Common myeloid progenitor, CD34-positive (primary cell): ENCODE measurements at regions not wholly inside any gene's neighbourhood (a gene's known extent, or its start where the extent isn't known, plus 50 kb on each side); places are given as distances from the start of the nearest gene placed in this dataset.

ENCODE experiments used
- CTCF ChIA-PET: fragments of 350-600 bp; sonication (Branson Sonifier 250); formaldehyde crosslinking; loops from one replicate; lab custom pipeline; 2021; ENCODE audit warnings: antibody characterized with exemption; lab: Charles Lee
- POLR2A ChIA-PET: fragments of 350-600 bp; sonication (Branson Sonifier 250); formaldehyde crosslinking; loops from one replicate; lab custom pipeline; 2021; ENCODE audit warnings: antibody characterized with exemption; lab: Charles Lee
- DNase-seq, 3 donors: peaks; one replicate each; pipeline versions ENCODE4 v3.0.0 to v3.0.0-alpha.2; 2013
- H3K27ac ChIP-seq, 2 experiments: 1 replicate in 1 of 2; 2 replicates in 1 of 2; pipeline ENCODE4 v1.7.0; 2013; ENCODE audit warnings: inconsistent platforms in 2 of 2, low read length in 2 of 2, mild to moderate bottlenecking in 2 of 2, low read depth in 1 of 2, moderate library complexity in 1 of 2; ENCODE audit not compliant: severe bottlenecking in 2 of 2, insufficient read depth in 1 of 2, poor library complexity in 1 of 2
- H3K27me3 ChIP-seq, 5 experiments: replicated peaks in 2 of 5; 1 replicate in 3 of 5; 2 replicates in 2 of 5; pipeline versions ENCODE4 v1.6.1 to v1.7.0; 2013; ENCODE audit warnings: low read length in 4 of 5, mild to moderate bottlenecking in 2 of 5, moderate library complexity in 2 of 5, inconsistent platforms in 1 of 5; ENCODE audit not compliant: insufficient read depth in 5 of 5, control insufficient read depth in 4 of 5
- H3K36me3 ChIP-seq, 4 experiments: 1 replicate in 2 of 4; 2 replicates in 2 of 4; pipeline versions ENCODE4 v1.6.1 to v1.7.0; 2013; ENCODE audit warnings: low read length in 3 of 4, control low read depth in 1 of 4, mild to moderate bottlenecking in 1 of 4; ENCODE audit not compliant: control insufficient read depth in 4 of 4, insufficient read depth in 4 of 4
- H3K4me1 ChIP-seq, 4 experiments: 1 replicate in 3 of 4; 2 replicates in 1 of 4; pipeline versions ENCODE4 v1.6.1 to v1.7.1; 2013; ENCODE audit warnings: low read length in 3 of 4, mild to moderate bottlenecking in 3 of 4, control low read depth in 1 of 4, inconsistent platforms in 1 of 4, moderate library complexity in 1 of 4; ENCODE audit not compliant: control insufficient read depth in 4 of 4, insufficient read depth in 4 of 4; ENCODE audit errors: control extremely low read depth in 1 of 4
- H3K4me3 ChIP-seq, 7 experiments: 1 replicate in 4 of 7; 2 replicates in 3 of 7; pipeline versions ENCODE4 v1.5.1 to v1.7.0; 2013; ENCODE audit warnings: mild to moderate bottlenecking in 7 of 7, low read length in 6 of 7, moderate library complexity in 6 of 7, inconsistent platforms in 2 of 7, low read depth in 2 of 7, control low read depth in 1 of 7; ENCODE audit not compliant: insufficient read depth in 4 of 7, control insufficient read depth in 1 of 7; ENCODE audit errors: extremely low read depth in 1 of 7
- H3K9me3 ChIP-seq, 5 experiments: 1 replicate in 4 of 5; 2 replicates in 1 of 5; pipeline versions ENCODE4 v1.6.1 to v1.7.1; 2013; ENCODE audit warnings: low read length in 4 of 5, mild to moderate bottlenecking in 2 of 5, inconsistent platforms in 1 of 5, low read depth in 1 of 5, moderate library complexity in 1 of 5; ENCODE audit not compliant: control insufficient read depth in 4 of 5, insufficient read depth in 2 of 5; ENCODE audit errors: control extremely low read depth in 1 of 5
- WGBS: methylation state at CpG from one replicate; pipeline ENCODE4 v1.1.5; 2013; ENCODE audit not compliant: insufficient coverage; 5-methylcytosine and 5-hydroxymethylcytosine counted together

DNA sequence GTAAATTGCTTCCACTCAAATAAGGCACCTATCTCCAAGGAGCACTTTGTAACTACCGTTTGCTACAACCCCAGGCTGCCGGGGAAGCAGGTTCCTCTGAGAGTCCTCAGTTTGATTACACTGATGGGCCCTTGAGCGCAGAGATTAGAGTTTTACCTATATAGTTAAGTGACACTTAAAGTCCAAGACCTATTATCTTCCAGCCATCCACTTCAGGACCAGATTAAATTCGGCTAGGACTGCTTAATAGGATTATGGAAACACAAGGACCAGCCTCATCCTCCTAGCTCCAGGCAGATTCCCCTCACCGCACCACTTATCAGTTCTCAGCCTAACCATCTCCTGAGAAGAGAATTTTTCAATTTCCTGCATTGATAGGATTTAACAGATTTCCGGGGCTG is 64.7 kb upstream of the TIAM2 start:
- Histone ChIP-seq H3K9me3 (no peaks in the 10 kb centered on the region), H3K4me1 (peaks cover 0 to 14% (median 8%) of the 10 kb centered on the region in 4 experiments), H3K36me3 (no peaks in the 10 kb centered on the region), H3K27ac (no peak overlapping the region), H3K4me3 (no peak overlapping the region), H3K27me3 (no peaks in the 10 kb centered on the region)
- CTCF ChIA-PET: interaction anchor here (1.4 to 7.3 kb wide), 5 partner anchors 21 to 318 kb away, joined by 3 to 77 read pairs (median 9); no protein-coding TSS in a partner anchor
- DNase-seq: no peak
- 94% methylated on average over 6 of the region's 6 CpGs for WGBS
- POLR2A ChIA-PET: no interaction called here

DNA sequence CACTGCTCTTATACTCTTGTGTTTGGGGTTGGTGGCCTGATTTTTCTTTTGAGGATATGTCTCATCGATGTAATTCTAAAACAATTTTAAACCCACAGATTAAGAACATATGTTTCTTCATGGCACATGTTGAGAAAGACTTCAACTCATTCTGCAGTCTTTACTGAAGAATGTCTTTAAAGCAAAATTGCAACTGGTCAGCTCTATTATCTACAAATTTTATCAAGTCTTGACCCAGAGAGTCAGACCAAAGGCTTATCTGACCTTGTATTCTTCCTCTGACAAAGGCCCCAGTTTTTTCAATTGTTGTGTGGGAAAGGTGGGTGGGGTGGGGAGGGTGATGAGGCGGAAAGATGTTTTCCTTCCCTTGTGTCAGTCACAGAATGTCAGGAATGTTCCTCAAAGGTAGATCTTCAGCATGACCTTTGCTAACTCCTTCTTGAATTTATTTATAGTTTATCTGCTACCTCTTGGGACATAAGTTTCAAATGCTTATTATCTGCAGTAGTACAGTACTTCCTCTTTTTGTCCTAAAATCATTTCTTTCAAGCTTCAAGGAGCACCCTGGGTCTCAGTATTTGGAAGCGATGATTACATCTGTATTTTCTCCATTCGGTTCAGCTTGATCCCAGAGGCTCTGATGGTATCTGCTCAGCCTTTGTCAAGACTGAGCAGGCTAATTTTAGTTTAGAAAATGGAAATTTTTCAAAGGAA is 63.2 kb upstream of the TIAM2 start:
- H3K36me3 ChIP-seq: no peaks in the 10 kb centered on the region
- no peaks in the 10 kb centered on the region for H3K9me3 ChIP-seq
- no peak overlapping the region for H3K4me3 ChIP-seq
- POLR2A ChIA-PET: no interaction called here
- no peaks in the 10 kb centered on the region for H3K27me3 ChIP-seq
- H3K27ac ChIP-seq: no peak overlapping the region
- WGBS: 33% methylated on average over 2 of the region's 4 CpGs
- CTCF ChIA-PET: interaction anchor here (0.9 to 5.8 kb wide), 6 partner anchors 11 to 316 kb away, joined by 3 to 63 read pairs (median 4); no protein-coding TSS in a partner anchor
- DNase-seq: peak in 2 of 3 donors; percentile 44 to 52
- H3K4me1 ChIP-seq: peaks cover 0 to 14% (median 8%) of the 10 kb centered on the region in 4 experiments

DNA sequence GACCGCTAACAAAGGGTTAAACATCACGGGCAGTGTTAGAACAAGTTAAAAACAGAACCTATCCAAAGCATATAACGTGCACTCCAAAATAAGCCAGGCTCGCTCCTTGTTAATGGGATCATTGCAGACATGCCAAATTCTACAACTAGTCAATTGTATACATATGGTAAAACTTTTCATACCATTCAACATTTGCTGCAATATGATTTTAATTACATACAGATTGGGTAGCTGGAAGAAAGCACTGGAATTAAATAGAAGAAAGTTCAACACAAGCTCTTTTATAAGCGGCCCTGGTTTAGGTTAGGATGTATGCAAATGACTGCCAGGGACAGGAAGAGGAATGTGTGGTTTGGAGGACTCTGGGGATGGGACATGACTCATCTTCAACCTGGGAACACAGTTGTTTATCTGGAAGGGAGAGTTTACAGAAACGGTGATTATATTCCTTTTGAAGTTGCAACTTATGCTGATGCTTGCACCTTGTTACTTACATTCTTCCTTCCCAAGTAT is 62.5 kb upstream of the TIAM2 start:
- no peak overlapping the region for H3K4me3 ChIP-seq
- 90% methylated on average over 2 of the region's 6 CpGs for WGBS
- ChIA-PET POLR2A (no interaction called here), CTCF (interaction anchor here (5.8 kb wide), 1 partner anchor 239 kb away, joined by 63 read pairs; no protein-coding TSS in a partner anchor)
- H3K36me3 ChIP-seq: no peaks in the 10 kb centered on the region
- no peaks in the 10 kb centered on the region for H3K9me3 ChIP-seq
- H3K4me1 ChIP-seq: peaks cover 0 to 14% (median 8%) of the 10 kb centered on the region in 4 experiments
- no peaks in the 10 kb centered on the region for H3K27me3 ChIP-seq
- no peak for DNase-seq
- H3K27ac ChIP-seq: no peak overlapping the region

DNA sequence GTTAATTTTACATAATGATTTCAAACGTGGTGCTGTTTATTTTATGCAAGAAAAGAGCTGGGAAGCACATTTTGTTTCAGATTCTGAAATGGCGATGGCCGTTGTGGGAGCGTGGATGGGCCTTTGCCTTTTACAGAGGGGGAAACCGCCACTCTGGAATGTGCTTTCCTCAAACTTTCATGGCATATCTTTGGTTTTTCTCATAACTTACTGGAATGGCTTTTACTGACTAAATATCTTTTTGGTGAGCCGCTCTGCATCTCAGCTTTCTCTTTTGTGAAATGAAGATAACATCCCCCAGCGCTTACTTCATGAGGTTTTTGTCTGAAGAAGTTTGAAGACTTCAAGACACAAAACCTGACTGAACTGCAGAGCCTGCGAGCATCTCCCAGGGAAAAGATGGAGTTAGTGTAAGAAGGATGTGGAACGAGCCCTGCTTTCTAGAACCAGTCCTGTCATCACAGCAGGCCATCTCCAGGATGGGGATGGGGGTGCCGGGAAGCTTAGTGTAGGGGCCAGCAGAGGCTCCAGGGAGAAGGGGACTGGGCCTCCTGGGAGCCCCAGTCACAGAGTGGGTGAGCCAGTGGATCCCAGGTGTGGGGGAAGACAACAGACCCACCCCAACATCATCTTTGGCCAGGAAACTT is 61.8 kb upstream of the TIAM2 start:
- no peak for DNase-seq
- CTCF ChIA-PET: interaction anchor here (1.1 to 5.8 kb wide), 2 partner anchors 239 to 241 kb away, joined by 4 to 63 read pairs; no protein-coding TSS in a partner anchor

DNA sequence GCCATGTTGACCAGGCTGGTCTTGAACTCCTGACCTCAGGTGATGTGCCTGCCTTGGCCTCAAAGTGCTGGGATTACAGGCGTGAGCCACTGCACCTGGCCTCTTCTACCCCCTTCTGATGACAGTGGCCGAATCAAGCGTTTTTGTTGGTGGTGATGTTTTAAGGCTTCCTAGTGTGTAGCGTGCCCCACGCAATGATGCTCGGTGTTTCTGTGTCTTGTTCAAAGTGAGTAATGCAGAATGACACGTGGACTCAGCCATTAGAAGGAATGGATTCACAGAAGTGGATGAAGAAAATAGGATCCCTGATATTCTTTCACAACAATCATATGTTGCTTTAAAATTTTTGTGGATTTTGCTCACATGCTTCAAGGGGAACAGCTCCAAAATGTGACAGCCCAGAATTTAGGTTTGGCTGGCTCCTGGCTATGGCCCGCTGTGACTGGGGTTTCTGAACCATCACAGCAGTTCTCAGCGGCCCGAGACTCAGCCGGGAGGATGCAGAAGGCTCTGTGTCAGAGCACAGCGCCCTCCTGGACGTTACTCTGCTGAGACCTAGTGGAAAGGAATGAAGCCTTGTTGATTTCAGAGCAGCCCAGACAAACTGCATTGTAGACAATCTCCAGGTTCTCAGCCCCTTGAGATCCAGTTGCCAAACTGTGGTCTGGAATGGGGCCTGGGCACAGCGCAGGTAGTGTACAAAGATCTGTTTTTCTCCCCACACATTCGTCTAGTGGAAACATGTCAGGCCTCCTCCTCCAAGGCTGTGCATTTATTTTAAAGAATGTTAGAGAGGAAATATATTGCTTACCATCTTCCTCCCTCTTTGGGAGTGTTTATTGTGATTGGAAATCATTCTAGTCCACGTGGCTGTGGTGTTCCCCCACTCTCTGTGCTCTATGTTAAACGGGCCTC is 57.6 kb upstream of the TIAM2 start:
- POLR2A ChIA-PET: no interaction called here
- Histone ChIP-seq H3K4me1 (peaks cover 0 to 6% (median 2%) of the 10 kb centered on the region in 4 experiments), H3K27me3 (no peaks in the 10 kb centered on the region), H3K36me3 (no peaks in the 10 kb centered on the region), H3K27ac (no peak overlapping the region), H3K9me3 (no peaks in the 10 kb centered on the region), H3K4me3 (no peak overlapping the region)
- CTCF ChIA-PET: interaction anchor here (0.6 to 1.2 kb wide), 3 partner anchors 15 to 314 kb away, joined by 3 read pairs; no protein-coding TSS in a partner anchor
- 85% methylated on average over 15 of the region's 17 CpGs for WGBS
- no peak for DNase-seq

More for the DNA sequence above, 61.8 kb upstream of the TIAM2 start:
- POLR2A ChIA-PET: no interaction called here
- Histone ChIP-seq H3K27me3 (no peaks in the 10 kb centered on the region), H3K36me3 (no peaks in the 10 kb centered on the region), H3K27ac (no peak overlapping the region), H3K4me1 (peaks cover 0 to 14% (median 8%) of the 10 kb centered on the region in 4 experiments), H3K4me3 (no peak overlapping the region), H3K9me3 (no peaks in the 10 kb centered on the region)
- 98% methylated on average over 10 of the region's 10 CpGs for WGBS

DNA sequence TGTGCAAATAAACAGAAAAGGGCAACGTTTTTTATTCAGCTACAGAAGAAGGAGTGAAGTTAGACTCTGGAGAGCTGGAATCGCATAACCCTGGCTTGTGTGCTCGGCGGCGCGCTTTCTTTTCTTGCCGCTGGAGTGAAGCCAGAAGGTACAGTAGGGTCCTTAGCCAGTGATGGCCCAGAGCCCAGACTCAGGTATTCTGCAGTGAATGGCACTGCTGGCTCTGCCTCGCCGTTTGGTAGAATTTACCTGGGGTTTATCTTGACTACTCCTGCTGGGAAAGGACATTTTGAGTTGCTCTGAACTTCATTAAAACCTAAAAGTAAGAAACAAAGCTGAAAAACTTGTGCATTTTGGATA is 56.9 kb upstream of the TIAM2 start:
- H3K4me1 ChIP-seq: no peaks in the 10 kb centered on the region
- H3K4me3 ChIP-seq: no peak overlapping the region
- 98% methylated on average over 9 of the region's 9 CpGs for WGBS
- H3K9me3 ChIP-seq: no peaks in the 10 kb centered on the region
- ChIA-PET POLR2A (no interaction called here), CTCF (interaction anchor here (1.2 kb wide), 1 partner anchor 14 kb away, joined by 3 read pairs; no protein-coding TSS in a partner anchor)
- H3K27ac ChIP-seq: no peak overlapping the region
- no peaks in the 10 kb centered on the region for H3K27me3 ChIP-seq
- no peak for DNase-seq
- no peaks in the 10 kb centered on the region for H3K36me3 ChIP-seq
